GM23338 (cell line): ENCODE measurements at regions not wholly inside any gene's neighbourhood (a gene's known extent, or its start where the extent isn't known, plus 50 kb on each side); places are given as distances from the start of the nearest gene placed in this dataset.

ENCODE experiments used
- ATAC-seq: fragments of 200-7000 bp; cut with Tn5 transposase; 3 replicates; pipeline ENCODE4 v1.9.1; 2020
- DNase-seq: peaks from one replicate; pipeline ENCODE4 v3.0.0-alpha.2; 2015; ENCODE audit warnings: low spot score
- H2AFZ ChIP-seq: fragments of 200-600 bp; sonication (generic); 2 replicates; pipeline ENCODE4 v1.8.0; 2016; ENCODE audit warnings: antibody characterized with exemption, mild to moderate bottlenecking, moderate library complexity
- H3F3A ChIP-seq: fragments of 200-600 bp; sonication (generic); replicated peaks from 2 replicates; pipeline ENCODE4 v1.8.0; 2017; ENCODE audit warnings: antibody characterized with exemption, mixed run types, low read depth
- H3K27ac ChIP-seq: fragments of 200-600 bp; sonication (generic); 2 replicates; pipeline ENCODE4 v1.6.1; 2016; ENCODE audit warnings: low read depth
- H3K27me3 ChIP-seq: fragments of 200-600 bp; sonication (generic); 2 replicates; pipeline ENCODE4 v1.8.0; 2016; ENCODE audit warnings: mild to moderate bottlenecking, mixed run types, moderate library complexity; ENCODE audit not compliant: insufficient read depth
- H3K36me3 ChIP-seq: fragments of 200-600 bp; sonication (generic); 2 replicates; pipeline ENCODE4 v1.8.0; 2016; ENCODE audit warnings: mild to moderate bottlenecking; ENCODE audit not compliant: insufficient read depth
- H3K4me1 ChIP-seq: fragments of 200-600 bp; sonication (generic); 2 replicates; pipeline ENCODE4 v1.8.0; 2016; ENCODE audit warnings: mild to moderate bottlenecking, moderate library complexity; ENCODE audit not compliant: insufficient read depth
- H3K4me2 ChIP-seq: fragments of 200-600 bp; sonication (generic); 2 replicates; pipeline ENCODE4 v1.7.1; 2017; ENCODE audit warnings: mixed run types
- H3K4me3 ChIP-seq: fragments of 200-600 bp; sonication (generic); 2 replicates; pipeline ENCODE4 v1.6.1; 2016; ENCODE audit warnings: mixed run types
- H3K79me2 ChIP-seq: fragments of 200-600 bp; sonication (generic); replicated peaks from 2 replicates; pipeline ENCODE4 v1.8.0; 2017; ENCODE audit warnings: mild to moderate bottlenecking; ENCODE audit not compliant: insufficient read depth
- H3K9me2 ChIP-seq: fragments of 200-600 bp; sonication (generic); 2 replicates; pipeline ENCODE4 v1.8.0; 2017; ENCODE audit not compliant: insufficient read depth
- H4K20me1 ChIP-seq: fragments of 200-600 bp; sonication (generic); replicated peaks from 2 replicates; pipeline ENCODE4 v1.8.0; 2017; ENCODE audit warnings: mild to moderate bottlenecking; ENCODE audit not compliant: insufficient read depth
- H3K27ac Mint-ChIP-seq: 2 replicates; pipeline ENCODE4 v1.8.0; 2020; ENCODE audit warnings: inconsistent platforms, mild to moderate bottlenecking, moderate library complexity, mixed read lengths
- H3K27me3 Mint-ChIP-seq: 3 replicates; pipeline ENCODE4 v1.8.0; 2022; ENCODE audit warnings: low read depth, mild to moderate bottlenecking, moderate library complexity, mixed read lengths, inconsistent platforms; ENCODE audit not compliant: insufficient read depth, poor library complexity
- H3K36me3 Mint-ChIP-seq: 3 replicates; pipeline ENCODE4 v1.8.0; 2021; ENCODE audit warnings: low read depth, mild to moderate bottlenecking, inconsistent platforms, moderate library complexity, mixed read lengths
- H3K4me1 Mint-ChIP-seq: 3 replicates; pipeline ENCODE4 v1.8.0; 2020; ENCODE audit warnings: mild to moderate bottlenecking, inconsistent platforms, mixed read lengths
- H3K4me3 Mint-ChIP-seq: 3 replicates; pipeline ENCODE4 v1.8.0; 2021; ENCODE audit warnings: moderate library complexity, mild to moderate bottlenecking, inconsistent platforms, mixed read lengths
- H3K9me3 Mint-ChIP-seq: 3 replicates; pipeline ENCODE4 v1.8.0; 2020; ENCODE audit warnings: moderate library complexity, mild to moderate bottlenecking, inconsistent platforms, mixed read lengths
- CREB1 ChIP-seq: fragments of 250-450 bp; sonication (Bioruptor Pico); IDR thresholded peaks from 2 replicates; pipeline ENCODE4 v1.5.0; 2020; ENCODE audit warnings: low read depth, mild to moderate bottlenecking, moderate library complexity
- EZH2 ChIP-seq: fragments of 200-600 bp; sonication (generic); IDR thresholded peaks from one replicate; pipeline ENCODE4 v1.8.0; 2017; ENCODE audit warnings: antibody characterized with exemption, mild to moderate bottlenecking, low read depth; ENCODE audit not compliant: unreplicated experiment
- EZH2phosphoT487 ChIP-seq: fragments of 200-600 bp; sonication (generic); IDR thresholded peaks from one replicate; pipeline ENCODE4 v1.8.1; 2018; ENCODE audit warnings: antibody characterized with exemption; ENCODE audit not compliant: unreplicated experiment
- JUNB ChIP-seq: IDR thresholded peaks from one replicate; pipeline ENCODE4 v1.6.1; 2016; ENCODE audit warnings: antibody characterized with exemption; ENCODE audit not compliant: unreplicated experiment
- NANOG ChIP-seq: IDR thresholded peaks from 2 replicates; pipeline ENCODE4 v1.6.1; 2016; ENCODE audit warnings: antibody characterized with exemption, borderline replicate concordance
- POLR2AphosphoS5 ChIP-seq: IDR thresholded peaks from 2 replicates; pipeline ENCODE4 v1.6.1; 2016; ENCODE audit warnings: antibody characterized with exemption, low read depth
- STAT1 ChIP-seq: IDR thresholded peaks from one replicate; pipeline ENCODE4 v1.6.1; 2016; ENCODE audit warnings: antibody characterized with exemption; ENCODE audit not compliant: unreplicated experiment
- ZNF114 ChIP-seq: fragments of 250-450 bp; sonication (Bioruptor Pico); IDR thresholded peaks from 2 replicates; pipeline ENCODE4 v1.5.0; 2020; ENCODE audit warnings: mild to moderate bottlenecking, moderate library complexity
- ZNF331 ChIP-seq: fragments of 250-450 bp; sonication (Bioruptor Pico); IDR thresholded peaks from 2 replicates; pipeline ENCODE4 v1.5.0; 2020; ENCODE audit warnings: low read depth, mild to moderate bottlenecking, moderate library complexity
- TF ChIP-seq, protein P1 (sequence below): fragments of 250-450 bp; sonication (Bioruptor Pico); IDR thresholded peaks from 2 replicates; pipeline ENCODE4 v1.5.0; 2020; ENCODE audit warnings: mild to moderate bottlenecking, moderate library complexity
- TF ChIP-seq, protein P2 (sequence below): IDR thresholded peaks from one replicate; pipeline ENCODE4 v1.6.1; 2018; ENCODE audit warnings: antibody characterized with exemption; ENCODE audit not compliant: unreplicated experiment
- TF ChIP-seq, protein P3 (sequence below): IDR thresholded peaks from 2 replicates; pipeline ENCODE4 v1.6.1; 2016; ENCODE audit warnings: antibody characterized with exemption

DNA sequence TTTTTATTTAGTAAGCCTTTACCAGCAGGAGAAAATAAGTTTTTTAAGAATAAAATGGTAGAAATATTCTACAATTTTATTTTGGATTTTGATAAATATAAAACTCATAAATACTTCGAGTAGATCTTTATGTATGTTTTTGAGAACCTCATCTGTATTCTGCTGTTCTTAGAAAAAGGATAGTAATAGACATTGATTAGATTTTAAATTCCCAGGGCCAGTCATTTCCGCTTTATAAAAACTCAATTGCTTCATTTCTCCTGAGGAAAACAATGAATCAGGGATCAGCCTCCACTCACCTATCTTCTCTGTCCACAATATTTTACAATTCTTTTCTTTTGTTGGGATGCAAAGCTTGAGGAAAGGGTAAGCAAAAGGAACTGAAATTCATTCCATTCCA, 1983.5 kb upstream of the C9orf72 start (continued):
- TF ChIP-seq CREB1 (CRISPR knock-in tag) = no peak
- TF ChIP-seq STAT1 = no peak
- no peak for TF ChIP-seq NANOG
- TF ChIP-seq POLR2AphosphoS5 = no peak

DNA sequence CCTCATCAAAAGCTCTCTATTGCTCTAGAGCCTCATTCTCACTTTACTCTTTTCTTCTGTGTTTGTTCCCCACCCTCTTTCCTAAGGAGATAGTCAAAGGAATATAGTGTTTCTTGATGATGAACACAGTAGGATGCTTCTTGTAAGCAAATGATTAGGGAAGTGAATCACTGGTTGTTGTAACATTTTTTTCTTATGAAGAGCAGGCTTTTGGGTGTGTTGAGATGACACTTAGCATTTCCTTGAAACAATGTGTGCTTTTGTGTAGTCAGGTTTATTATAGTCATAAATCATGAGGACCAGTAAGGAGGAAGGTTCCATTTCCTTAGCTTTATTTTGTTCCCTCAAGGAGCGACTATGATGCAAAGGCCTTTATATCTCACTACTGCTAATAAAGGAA, 1991.3 kb upstream of the C9orf72 start:
- H3F3A ChIP-seq = no peaks in the 10 kb centered on the region
- H3K4me2 ChIP-seq = no peak overlapping the region
- H2AFZ ChIP-seq = no peak overlapping the region
- ATAC-seq (no peak), DNase-seq (no peak)
- H3K36me3 Mint-ChIP-seq = no peaks in the 10 kb centered on the region
- H3K27ac Mint-ChIP-seq = no peak overlapping the region
- H3K4me3 ChIP-seq = no peak overlapping the region
- TF ChIP-seq EZH2 = no peak
- no peak for TF ChIP-seq ZNF114 (CRISPR knock-in tag)
- TF ChIP-seq NANOG = no peak
- no peak for TF ChIP-seq ZNF331 (CRISPR knock-in tag)
- TF ChIP-seq, protein P1, sequence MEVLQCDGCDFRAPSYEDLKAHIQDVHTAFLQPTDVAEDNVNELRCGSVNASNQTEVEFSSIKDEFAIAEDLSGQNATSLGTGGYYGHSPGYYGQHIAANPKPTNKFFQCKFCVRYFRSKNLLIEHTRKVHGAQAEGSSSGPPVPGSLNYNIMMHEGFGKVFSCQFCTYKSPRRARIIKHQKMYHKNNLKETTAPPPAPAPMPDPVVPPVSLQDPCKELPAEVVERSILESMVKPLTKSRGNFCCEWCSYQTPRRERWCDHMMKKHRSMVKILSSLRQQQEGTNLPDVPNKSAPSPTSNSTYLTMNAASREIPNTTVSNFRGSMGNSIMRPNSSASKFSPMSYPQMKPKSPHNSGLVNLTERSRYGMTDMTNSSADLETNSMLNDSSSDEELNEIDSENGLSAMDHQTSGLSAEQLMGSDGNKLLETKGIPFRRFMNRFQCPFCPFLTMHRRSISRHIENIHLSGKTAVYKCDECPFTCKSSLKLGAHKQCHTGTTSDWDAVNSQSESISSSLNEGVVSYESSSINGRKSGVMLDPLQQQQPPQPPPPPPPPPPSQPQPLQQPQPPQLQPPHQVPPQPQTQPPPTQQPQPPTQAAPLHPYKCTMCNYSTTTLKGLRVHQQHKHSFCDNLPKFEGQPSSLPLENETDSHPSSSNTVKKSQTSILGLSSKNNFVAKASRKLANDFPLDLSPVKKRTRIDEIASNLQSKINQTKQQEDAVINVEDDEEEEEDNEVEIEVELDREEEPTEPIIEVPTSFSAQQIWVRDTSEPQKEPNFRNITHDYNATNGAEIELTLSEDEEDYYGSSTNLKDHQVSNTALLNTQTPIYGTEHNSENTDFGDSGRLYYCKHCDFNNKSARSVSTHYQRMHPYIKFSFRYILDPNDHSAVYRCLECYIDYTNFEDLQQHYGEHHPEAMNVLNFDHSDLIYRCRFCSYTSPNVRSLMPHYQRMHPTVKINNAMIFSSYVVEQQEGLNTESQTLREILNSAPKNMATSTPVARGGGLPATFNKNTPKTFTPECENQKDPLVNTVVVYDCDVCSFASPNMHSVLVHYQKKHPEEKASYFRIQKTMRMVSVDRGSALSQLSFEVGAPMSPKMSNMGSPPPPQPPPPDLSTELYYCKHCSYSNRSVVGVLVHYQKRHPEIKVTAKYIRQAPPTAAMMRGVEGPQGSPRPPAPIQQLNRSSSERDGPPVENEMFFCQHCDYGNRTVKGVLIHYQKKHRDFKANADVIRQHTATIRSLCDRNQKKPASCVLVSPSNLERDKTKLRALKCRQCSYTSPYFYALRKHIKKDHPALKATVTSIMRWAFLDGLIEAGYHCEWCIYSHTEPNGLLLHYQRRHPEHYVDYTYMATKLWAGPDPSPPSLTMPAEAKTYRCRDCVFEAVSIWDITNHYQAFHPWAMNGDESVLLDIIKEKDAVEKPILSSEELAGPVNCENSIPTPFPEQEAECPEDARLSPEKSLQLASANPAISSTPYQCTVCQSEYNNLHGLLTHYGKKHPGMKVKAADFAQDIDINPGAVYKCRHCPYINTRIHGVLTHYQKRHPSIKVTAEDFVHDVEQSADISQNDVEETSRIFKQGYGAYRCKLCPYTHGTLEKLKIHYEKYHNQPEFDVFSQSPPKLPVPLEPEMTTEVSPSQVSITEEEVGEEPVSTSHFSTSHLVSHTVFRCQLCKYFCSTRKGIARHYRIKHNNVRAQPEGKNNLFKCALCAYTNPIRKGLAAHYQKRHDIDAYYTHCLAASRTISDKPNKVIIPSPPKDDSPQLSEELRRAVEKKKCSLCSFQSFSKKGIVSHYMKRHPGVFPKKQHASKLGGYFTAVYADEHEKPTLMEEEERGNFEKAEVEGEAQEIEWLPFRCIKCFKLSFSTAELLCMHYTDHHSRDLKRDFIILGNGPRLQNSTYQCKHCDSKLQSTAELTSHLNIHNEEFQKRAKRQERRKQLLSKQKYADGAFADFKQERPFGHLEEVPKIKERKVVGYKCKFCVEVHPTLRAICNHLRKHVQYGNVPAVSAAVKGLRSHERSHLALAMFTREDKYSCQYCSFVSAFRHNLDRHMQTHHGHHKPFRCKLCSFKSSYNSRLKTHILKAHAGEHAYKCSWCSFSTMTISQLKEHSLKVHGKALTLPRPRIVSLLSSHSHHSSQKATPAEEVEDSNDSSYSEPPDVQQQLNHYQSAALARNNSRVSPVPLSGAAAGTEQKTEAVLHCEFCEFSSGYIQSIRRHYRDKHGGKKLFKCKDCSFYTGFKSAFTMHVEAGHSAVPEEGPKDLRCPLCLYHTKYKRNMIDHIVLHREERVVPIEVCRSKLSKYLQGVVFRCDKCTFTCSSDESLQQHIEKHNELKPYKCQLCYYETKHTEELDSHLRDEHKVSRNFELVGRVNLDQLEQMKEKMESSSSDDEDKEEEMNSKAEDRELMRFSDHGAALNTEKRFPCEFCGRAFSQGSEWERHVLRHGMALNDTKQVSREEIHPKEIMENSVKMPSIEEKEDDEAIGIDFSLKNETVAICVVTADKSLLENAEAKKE (CRISPR knock-in tag) = no peak
- TF ChIP-seq, protein P2, sequence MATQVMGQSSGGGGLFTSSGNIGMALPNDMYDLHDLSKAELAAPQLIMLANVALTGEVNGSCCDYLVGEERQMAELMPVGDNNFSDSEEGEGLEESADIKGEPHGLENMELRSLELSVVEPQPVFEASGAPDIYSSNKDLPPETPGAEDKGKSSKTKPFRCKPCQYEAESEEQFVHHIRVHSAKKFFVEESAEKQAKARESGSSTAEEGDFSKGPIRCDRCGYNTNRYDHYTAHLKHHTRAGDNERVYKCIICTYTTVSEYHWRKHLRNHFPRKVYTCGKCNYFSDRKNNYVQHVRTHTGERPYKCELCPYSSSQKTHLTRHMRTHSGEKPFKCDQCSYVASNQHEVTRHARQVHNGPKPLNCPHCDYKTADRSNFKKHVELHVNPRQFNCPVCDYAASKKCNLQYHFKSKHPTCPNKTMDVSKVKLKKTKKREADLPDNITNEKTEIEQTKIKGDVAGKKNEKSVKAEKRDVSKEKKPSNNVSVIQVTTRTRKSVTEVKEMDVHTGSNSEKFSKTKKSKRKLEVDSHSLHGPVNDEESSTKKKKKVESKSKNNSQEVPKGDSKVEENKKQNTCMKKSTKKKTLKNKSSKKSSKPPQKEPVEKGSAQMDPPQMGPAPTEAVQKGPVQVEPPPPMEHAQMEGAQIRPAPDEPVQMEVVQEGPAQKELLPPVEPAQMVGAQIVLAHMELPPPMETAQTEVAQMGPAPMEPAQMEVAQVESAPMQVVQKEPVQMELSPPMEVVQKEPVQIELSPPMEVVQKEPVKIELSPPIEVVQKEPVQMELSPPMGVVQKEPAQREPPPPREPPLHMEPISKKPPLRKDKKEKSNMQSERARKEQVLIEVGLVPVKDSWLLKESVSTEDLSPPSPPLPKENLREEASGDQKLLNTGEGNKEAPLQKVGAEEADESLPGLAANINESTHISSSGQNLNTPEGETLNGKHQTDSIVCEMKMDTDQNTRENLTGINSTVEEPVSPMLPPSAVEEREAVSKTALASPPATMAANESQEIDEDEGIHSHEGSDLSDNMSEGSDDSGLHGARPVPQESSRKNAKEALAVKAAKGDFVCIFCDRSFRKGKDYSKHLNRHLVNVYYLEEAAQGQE = no peak
- TF ChIP-seq CREB1 (CRISPR knock-in tag) = no peak
- TF ChIP-seq, protein P3, sequence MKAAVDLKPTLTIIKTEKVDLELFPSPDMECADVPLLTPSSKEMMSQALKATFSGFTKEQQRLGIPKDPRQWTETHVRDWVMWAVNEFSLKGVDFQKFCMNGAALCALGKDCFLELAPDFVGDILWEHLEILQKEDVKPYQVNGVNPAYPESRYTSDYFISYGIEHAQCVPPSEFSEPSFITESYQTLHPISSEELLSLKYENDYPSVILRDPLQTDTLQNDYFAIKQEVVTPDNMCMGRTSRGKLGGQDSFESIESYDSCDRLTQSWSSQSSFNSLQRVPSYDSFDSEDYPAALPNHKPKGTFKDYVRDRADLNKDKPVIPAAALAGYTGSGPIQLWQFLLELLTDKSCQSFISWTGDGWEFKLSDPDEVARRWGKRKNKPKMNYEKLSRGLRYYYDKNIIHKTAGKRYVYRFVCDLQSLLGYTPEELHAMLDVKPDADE = no peak
- TF ChIP-seq POLR2AphosphoS5 = no peak
- TF ChIP-seq JUNB = no peak
- TF ChIP-seq STAT1 = no peak
- no peak for TF ChIP-seq EZH2phosphoT487
- H3K27ac ChIP-seq = no peak overlapping the region
- H3K79me2 ChIP-seq = no peaks in the 10 kb centered on the region
- H3K27me3 ChIP-seq = no peaks in the 10 kb centered on the region
- 0 out of 2 replicates have a peak, but pooled peaks cover 6% of the 10 kb centered on the region for H3K9me2 ChIP-seq
- H3K4me1 ChIP-seq = no peaks in the 10 kb centered on the region; the same call in 1 of the 2 replicates
- H3K9me3 Mint-ChIP-seq = peaks cover 3% of the 10 kb centered on the region; the same call in 1 of the 3 replicates
- H3K4me3 Mint-ChIP-seq = no peak overlapping the region
- no peaks in the 10 kb centered on the region for H3K36me3 ChIP-seq
- H4K20me1 ChIP-seq = no peaks in the 10 kb centered on the region
- peaks cover 9% of the 10 kb centered on the region for H3K4me1 Mint-ChIP-seq
- H3K27me3 Mint-ChIP-seq = no peaks in the 10 kb centered on the region
